ENCODE measurements at regions not wholly inside any gene's neighbourhood (a gene's known extent, or its start where the extent isn't known, plus 50 kb on each side); places are given as distances from the start of the nearest gene placed in this dataset.
"Not testable (repeated sequence)": the region's sequence is repeated elsewhere in the genome, so short reads cannot be mapped to it uniquely, and the experiment has no call there.

GRCh38 chr9:78121488-78121887, 89.9 kb upstream of the GNAQ start:
- DNase-seq = peak; percentile 71

DNA sequence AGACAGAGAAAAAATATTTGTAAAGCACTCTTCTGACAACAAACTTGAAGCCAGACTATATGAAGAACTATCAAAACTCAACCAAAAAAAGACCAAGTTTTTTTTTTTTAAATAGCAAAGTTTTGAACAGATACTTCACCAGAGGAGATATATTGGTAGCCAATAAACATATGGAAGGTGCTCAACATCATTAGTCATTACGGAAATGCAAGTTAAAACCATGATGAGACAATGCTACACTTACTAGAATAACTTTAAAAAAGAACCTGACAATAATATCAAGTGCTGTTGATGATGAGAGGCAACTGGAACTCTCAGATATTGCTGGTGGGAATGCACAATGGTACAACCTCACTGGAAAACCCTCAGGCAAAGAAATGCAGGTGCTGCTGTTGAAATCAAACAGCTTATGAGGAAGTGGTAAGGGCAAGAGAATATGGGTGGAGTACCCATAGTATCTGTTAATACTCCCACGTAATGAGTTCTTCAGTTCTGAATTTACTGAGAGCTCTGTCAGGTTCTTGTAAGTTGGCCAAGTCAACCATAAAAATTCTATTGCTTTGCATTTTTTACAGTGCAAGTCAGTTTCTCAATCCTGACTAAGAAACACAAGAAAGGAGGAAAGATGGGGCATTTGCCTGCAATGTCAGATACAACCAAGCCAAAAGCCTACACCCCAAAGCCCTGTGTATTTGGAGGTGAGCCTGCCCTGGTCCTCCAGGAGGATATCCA, 87.3 kb upstream of the GNAQ start:
- peak; percentile 61 for DNase-seq

GRCh38 chr9:78115073-78115472, 83.5 kb upstream of the GNAQ start:
- peak; percentile 25 for DNase-seq

DNA sequence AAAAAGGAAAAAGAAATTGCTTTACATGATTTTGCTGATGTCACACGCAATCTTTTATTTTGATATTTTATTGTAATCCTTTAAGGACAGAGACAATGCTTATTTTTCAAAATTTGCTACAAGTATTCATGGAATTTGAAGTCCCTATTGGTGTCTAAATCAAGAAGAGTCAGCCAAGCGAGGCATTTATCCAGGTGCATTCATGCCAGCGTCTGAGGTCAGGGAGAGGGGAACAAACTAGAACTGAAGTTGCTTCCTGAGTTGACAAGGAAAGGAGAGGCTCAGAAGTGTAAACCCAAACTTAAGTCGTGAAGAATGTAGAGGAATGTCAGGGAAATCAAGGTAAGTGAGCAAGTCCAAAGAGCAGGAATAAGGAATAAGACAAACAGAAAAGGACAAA, 83.0 kb upstream of the GNAQ start:
- DNase-seq = no peak

- no peak for DNase-seq
Measured at GRCh38 chr9:78112406-78112805, 80.8 kb upstream of the GNAQ start.

DNA sequence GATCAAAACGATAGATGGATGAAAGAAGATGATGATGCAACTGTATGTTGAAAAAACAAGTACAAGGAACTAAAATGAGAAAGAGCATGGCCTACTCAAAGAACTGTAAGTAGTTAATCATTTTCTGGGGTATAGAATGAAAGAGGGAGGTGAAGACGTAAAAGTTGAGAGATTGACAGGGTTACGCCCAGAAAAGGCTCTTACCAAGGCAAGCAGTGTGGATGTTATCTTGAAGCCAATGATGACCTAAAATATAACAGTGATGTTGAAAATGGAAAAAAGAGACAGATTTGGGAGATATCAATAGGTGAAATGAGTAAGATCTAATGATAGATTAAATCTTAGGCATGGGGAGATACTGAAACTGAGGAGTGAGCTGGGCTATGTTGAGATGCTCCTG, 80.4 kb upstream of the GNAQ start:
- DNase-seq = no peak

DNA sequence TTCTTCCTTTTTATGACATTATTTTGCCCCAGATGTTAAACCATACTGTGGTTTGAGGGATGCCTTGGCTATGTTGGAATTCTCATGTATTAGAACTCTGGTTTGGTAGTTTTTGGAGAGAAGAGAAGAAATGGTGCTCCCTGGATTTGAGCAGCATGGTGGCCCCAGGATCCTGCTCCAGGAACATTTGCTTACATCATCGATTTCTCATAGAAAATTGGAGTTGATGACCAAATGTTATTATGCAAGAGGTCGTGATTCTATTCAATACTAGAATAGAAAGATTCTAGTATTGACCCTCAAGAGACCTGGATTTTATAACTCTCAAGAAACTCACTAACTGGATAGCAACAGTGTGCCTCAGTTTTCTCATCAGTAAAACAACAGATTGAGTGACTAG, 77.5 kb upstream of the GNAQ start:
- no peak for DNase-seq

- not testable (repeated sequence) for DNase-seq
Measured at GRCh38 chr9:78106586-78106985, 75.0 kb upstream of the GNAQ start.

GRCh38 chr9:78103971-78104433, 72.4 kb upstream of the GNAQ start:
- no peak for DNase-seq

DNA sequence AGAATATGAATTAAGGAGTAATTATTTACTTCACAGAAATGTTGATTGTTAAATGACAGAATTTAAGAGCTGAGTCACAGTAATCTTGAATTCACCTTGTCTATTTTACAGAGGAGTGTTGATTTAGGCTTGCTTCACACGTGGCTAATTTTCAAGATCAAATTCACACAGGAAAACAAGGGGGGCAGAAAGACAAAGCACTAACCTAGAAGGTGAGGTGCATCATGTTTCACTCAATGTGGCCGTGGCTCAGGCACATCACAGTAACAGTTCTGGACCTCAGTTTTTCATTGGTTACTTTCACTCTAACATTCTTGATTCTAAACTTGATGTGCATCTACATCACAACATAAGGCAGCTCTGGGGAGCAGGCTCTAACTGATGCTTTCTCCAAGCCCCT, 69.6 kb upstream of the GNAQ start:
- DNase-seq = no peak

DNA sequence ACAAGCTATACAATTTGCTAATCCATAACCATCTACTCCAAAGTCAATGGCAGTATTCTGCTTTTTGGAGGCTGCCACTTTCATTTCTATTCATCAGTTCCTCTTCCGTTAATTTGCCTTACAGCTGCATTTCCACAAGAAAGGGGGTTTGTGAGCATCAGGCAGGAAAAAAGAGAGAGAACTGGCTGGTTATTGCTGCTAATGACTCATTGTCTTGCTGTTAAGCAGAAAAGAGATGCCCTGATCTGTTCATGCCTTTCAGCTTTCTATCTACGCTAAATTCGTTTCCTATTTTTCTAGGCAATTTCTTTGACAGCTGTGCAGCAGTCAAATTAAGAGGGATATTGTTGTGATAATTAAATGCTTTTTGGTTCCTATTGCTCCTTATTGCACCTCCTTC, 65.9 kb upstream of the GNAQ start:
- no peak for DNase-seq

- no peak for DNase-seq
Measured at GRCh38 chr9:78091731-78092130, 60.1 kb upstream of the GNAQ start.

- no peak for DNase-seq
Measured at GRCh38 chr9:78089111-78089510, 57.5 kb upstream of the GNAQ start.

GRCh38 chr9:78088190-78088589, 56.6 kb upstream of the GNAQ start:
- DNase-seq = peak; percentile 56
